ENCODE measurements at regions not wholly inside any gene's neighbourhood (a gene's known extent, or its start where the extent isn't known, plus 50 kb on each side); places are given as distances from the start of the nearest gene placed in this dataset.

DNA sequence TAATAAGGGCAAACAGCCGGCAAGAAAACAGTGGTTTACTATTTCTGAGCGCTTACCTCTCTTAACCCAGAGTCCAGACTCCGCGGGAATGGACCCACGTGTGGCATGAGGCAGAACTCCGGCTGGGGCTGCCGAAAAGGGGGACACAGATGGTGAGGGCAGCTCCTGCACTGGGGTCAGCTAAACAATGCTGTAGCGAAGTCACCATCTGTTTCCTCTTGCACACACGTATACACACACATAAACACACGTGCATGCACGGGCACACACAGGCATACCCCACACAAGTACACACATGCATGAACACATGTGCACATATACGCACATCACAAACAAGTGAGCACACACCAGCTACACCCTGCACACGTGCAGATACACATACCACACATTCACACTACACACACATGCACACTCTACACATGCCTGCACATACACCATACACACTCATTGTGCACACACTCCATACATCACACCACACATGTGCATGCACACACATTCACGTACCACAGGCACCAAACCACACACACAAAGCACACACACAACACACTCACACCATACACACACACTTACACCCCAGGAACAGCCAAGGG is 105.9 kb upstream of the ID2 start:
- no peak for DNase-seq

GRCh38 chr2:8576525-8577167 is 105.2 kb upstream of the ID2 start:
- DNase-seq: peak; percentile 87

DNA sequence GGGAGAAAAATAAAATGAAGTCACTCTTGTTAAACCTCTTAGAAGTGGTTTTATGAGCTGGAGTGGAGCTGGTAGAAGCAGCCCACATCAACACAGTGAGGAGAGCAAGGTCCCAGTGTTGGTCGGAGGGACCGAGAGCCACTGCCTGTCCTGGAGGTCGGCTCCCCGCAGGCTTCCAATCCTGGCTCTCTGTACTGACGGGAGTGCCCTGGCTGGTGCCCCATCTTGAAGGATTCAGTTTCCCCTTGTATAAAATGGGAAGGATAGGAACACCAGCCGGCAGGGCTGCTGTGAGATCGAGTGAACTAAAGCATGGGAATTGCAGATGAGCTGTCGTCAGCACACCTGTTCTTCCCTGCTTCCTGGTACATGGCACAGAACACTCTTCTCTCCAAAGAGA is 104.3 kb upstream of the ID2 start:
- no peak for DNase-seq

- DNase-seq: no peak
Observed at GRCh38 chr2:8578335-8579244, 103.3 kb upstream of the ID2 start.

- no peak for DNase-seq
Observed at GRCh38 chr2:8579485-8580085, 102.3 kb upstream of the ID2 start.

GRCh38 chr2:8580316-8581233 is 101.3 kb upstream of the ID2 start:
- DNase-seq: no peak

DNA sequence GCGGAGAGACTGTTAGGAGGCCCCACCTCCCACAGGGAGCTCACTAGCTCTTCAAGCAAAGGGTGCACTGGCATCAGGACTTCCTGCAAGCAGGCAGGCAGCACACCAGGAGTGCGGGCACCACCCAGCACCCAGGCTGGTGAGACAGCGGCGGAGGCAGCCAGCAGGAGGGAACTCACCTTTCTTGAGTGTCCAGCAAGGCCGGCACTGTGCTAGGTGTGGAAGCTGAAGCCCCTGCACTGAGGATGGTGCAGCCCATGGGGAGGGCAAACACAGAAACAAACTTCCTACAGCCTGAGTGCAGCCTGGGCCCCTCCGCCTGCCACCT is 100.7 kb upstream of the ID2 start:
- DNase-seq: no peak

DNA sequence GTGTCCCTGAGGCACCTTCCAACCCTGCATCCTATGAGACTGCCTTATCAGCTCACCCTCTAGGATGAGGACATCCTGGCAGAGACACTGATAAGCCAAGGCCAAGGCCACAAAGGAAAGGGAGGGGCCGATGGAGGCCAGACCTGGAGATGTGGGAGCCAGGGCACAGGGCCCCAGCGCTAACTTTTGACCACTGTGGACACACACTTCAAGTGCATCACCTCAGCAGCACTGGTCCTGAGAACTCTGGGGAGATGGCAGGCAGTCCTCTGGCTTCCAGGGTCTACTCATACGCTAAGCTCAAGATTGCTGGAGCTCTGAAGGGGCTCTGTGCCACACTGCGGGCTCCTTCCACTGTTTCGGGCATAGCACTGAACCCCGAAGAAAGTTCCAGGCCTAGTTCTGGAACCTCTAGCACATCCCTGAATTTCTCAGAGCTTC is 100.2 kb upstream of the ID2 start:
- DNase-seq: no peak

- DNase-seq: no peak
Observed at GRCh38 chr2:8582191-8582590, 99.7 kb upstream of the ID2 start.

DNA sequence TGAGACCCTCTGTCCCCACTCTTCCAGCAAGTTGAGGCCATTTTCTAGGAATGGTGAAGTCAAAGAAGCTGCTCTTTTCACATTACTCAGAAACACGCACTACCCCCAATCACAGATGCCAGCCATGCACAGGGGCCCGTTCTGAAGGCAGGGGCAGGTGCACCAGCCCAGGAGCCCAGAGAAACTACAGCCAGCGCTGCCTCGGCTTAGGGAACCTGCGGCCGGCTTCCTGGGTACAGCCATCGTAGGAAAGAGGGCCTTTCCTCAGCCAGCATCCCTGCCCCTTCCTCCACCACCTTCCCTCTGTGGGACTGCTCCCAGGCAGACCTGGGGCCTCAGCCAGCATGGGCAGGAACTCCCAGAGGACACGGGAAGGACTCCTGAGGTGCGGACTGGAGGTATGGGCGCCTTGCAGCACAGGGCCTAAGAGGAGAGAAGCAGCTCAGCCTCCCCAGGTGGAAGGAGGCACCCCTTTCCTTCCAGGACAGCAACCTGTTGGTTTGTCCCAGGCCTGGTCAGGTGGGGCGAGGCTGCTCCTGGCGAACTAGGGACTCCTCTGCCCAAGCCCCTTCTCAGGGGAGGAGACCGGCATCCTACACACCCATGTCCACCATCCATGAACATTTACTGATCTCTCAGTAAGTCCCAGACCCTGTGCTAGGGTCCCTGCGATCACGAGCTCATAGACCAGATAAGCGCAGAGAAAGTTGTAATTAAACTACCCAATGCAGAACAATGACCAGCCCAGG is 99.0 kb upstream of the ID2 start:
- DNase-seq: no peak

DNA sequence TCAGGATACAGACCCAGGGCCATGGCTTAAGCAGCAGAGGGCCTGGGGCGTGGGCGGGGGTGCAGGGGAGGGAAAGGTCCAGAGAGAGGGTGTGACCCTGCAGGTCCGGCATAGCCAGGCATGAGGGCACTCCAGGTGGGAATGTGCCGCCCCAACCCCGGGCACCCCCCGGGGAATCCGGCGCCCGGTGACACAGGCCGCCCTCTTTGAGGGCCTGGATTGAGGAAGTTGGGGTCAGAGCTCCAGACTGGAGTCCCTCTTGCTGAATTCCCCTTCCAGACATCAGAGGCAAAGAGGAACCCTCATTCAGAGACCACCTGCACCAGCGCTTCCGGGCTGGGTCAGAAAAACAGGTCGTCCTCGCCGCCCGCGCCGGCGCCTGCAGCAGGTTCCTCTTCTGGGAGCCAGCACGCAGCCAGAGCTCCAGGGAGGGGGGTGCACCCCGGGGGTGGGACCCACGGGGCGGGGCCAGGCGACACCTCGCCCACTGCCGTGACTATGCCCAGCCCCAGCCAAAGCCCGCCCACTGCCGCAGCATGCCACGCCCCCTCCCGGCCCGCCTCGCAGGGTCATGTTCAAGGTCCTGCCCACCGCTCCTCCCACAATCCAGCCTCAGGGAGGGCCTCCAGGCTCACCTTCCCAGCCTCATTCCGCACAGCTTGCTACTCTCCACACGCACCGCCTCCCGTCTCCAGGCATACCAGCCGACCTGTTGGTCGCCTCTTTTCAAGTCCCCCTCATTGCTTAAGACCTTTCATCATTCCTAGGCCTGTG is 98.3 kb upstream of the ID2 start:
- peak; percentile 87 for DNase-seq

- DNase-seq: no peak
Observed at GRCh38 chr2:8584174-8585066, 97.4 kb upstream of the ID2 start.

- DNase-seq: no peak
Observed at GRCh38 chr2:8586457-8587051, 95.3 kb upstream of the ID2 start.

DNA sequence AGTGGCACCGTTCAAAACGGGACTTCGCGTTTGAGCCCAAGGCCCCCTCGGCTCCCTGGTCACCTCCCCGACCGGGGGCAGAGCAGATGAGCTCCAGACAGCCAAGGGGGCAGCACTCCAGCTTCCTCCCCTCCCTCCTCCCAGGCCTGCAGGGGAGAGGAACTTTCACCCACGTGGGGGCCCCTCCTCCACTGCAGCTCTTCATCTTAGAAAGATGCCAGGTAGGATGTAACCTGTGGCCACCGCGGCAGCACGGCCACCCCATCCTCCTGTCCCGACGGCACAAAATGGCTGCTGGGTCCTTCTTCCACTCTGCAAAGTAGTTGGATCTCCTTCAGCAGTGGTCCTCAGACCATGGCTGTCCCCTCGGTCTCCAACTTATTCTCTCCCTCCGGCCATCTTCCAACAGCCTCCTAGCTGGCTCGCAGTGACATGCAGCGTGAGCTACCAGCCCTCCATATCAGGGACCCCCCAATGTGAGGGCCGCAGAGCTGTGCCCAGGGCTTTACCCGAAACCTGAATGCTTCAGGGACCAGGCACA is 94.5 kb upstream of the ID2 start:
- DNase-seq: no peak

DNA sequence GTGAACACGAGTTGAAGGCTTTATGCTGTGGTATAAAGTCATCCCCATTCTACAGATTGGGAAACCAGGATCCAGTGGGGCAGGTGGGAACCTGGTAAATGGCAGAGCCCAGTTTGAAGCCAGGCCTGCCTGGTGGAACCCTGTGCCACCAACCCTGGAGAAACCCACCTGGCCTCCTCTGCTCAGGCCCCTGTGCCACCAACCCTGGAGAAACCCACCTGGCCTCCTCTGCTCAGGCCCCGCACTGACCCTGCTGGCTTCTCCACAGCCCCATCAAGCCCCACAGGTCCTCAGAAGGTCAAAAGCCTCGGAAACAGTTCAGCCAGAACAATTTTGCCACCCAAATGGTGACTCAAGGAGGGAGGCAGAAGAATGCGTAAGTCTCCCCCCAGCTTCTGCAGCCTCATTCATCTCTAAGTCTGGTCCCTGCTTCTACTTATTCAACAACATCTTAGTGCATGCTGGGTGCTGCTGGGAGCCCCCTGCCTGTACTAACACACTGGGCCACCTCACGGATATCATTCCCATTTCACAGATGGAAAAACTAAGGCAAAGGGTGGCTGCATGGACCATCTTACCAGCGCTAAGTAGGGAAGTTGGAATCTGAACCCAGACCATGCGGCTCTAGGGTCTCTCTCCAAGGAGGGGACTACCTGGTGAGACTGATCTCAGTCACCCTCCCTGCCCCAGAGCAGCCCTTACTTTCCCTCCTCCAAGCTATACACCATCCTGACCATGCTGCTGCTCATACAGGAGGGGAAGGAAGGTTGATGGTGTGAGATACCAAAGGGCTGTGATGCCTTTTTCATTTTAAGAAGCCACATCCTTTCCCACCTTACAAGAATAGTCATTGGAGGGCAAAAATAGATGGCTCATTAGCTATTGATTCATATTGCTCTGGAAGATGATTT is 93.7 kb upstream of the ID2 start:
- DNase-seq: no peak

DNA sequence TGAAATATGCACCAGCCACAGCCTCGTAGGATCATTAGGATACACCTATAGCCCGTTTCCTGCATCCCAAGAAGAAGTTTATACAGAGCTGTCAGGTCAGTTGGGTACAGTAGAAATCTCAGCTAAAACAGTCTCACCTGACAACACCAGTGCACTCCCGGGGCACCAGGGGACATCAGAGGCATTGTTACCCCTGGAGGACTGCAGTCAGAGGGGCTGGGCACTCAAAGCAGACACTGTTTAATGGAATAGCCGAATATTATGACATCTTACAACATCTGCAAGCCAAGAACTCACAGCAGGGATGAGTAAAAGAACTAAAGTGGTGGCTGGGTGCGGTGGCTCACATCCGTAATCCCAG is 93.0 kb upstream of the ID2 start:
- no peak for DNase-seq

GRCh38 chr2:8589721-8590120 is 92.1 kb upstream of the ID2 start:
- DNase-seq: no peak

GRCh38 chr2:8590938-8591337 is 90.9 kb upstream of the ID2 start:
- no peak for DNase-seq

Measured in suppressor macrophage treated with lipopolysaccharide for 4 hours (primary cell).